Renal pelvis (tissue), 1 donor: ENCODE measurements at regions not wholly inside any gene's neighbourhood (a gene's known extent, or its start where the extent isn't known, plus 50 kb on each side); places are given as distances from the start of the nearest gene placed in this dataset.

Source experiments
- DNase-seq: peaks from one replicate; pipeline ENCODE4 v3.0.0-alpha.2; 2013

GRCh38 chr10:101299211-101299610 is 54.8 kb upstream of the BTRC start:
- no peak for DNase-seq

- no peak for DNase-seq
Measured at GRCh38 chr10:101301111-101301731, 52.7 kb upstream of the BTRC start.

GRCh38 chr10:101303087-101303703 is 50.8 kb upstream of the BTRC start:
- DNase-seq, result no peak
